ENCODE measurements at regions not wholly inside any gene's neighbourhood (a gene's known extent, or its start where the extent isn't known, plus 50 kb on each side); places are given as distances from the start of the nearest gene placed in this dataset.

GRCh38 chr3:115384381-115384780 is 237.3 kb upstream of the ZBTB20 start:
- TF ChIP-seq CTCF (IDR thresholded peaks at IDR 0.05 in 2 of 3, conservative IDR thresholded peaks at IDR 0.05 in 1 of 3; ENCODE audit: control insufficient read depth in 2 of 3, extremely low read depth in 1 of 3, insufficient read depth in 1 of 3, low read depth in 3 of 3, low read length in 3 of 3) (no peak), BCLAF1 (IDR thresholded peaks at IDR 0.05) (no peak), BRCA1 (IDR thresholded peaks at IDR 0.05; ENCODE audit: low read depth, low read length) (no peak), RELA (IDR thresholded peaks at IDR 0.05; ENCODE audit: borderline replicate concordance, partially characterized antibody) (no peak)
